ENCODE measurements at regions not wholly inside any gene's neighbourhood (a gene's known extent, or its start where the extent isn't known, plus 50 kb on each side); places are given as distances from the start of the nearest gene placed in this dataset.

DNA sequence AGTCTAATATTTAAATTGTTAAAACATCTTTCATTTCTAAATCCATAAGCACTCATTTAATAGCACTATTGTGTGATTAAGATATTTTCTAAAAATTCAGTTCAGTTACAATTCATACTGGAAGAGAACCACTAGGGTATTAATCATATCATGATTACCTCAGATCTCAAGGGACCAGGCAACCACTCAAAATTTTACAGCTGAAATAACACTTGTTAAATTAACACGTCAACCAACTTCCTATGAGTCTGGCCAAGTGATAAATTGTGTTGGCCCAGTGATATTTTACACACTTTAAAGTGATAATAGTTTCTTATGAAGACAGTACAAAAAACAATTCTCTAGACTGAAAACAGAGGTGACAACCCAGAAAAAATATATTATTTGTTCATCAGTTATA, 869.0 kb upstream of the ADGRB3 start:
- H3K27ac ChIP-seq (ENCODE audit: low read length), result no peak overlapping the region
- no peaks in the 10 kb centered on the region for H3K79me2 ChIP-seq (ENCODE audit: low read length)
- H3F3A ChIP-seq (ENCODE audit: insufficient read depth, low read length), result peaks cover 5% of the 10 kb centered on the region; the same call in 1 of the 2 replicates
- no peaks in the 10 kb centered on the region for H3K27me3 ChIP-seq (replicated peaks; ENCODE audit: insufficient read depth, low read length)
- H2AFZ ChIP-seq (ENCODE audit: low read length), result no peak overlapping the region
- H3K36me3 ChIP-seq (replicated peaks; ENCODE audit: insufficient read depth, low read length), result no peaks in the 10 kb centered on the region
- TF ChIP-seq, protein P1, sequence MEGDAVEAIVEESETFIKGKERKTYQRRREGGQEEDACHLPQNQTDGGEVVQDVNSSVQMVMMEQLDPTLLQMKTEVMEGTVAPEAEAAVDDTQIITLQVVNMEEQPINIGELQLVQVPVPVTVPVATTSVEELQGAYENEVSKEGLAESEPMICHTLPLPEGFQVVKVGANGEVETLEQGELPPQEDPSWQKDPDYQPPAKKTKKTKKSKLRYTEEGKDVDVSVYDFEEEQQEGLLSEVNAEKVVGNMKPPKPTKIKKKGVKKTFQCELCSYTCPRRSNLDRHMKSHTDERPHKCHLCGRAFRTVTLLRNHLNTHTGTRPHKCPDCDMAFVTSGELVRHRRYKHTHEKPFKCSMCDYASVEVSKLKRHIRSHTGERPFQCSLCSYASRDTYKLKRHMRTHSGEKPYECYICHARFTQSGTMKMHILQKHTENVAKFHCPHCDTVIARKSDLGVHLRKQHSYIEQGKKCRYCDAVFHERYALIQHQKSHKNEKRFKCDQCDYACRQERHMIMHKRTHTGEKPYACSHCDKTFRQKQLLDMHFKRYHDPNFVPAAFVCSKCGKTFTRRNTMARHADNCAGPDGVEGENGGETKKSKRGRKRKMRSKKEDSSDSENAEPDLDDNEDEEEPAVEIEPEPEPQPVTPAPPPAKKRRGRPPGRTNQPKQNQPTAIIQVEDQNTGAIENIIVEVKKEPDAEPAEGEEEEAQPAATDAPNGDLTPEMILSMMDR (IDR thresholded peaks at IDR 0.05; ENCODE audit: low read length), result no peak
- TF ChIP-seq EZH2phosphoT487 (IDR thresholded peaks at IDR 0.05; ENCODE audit: low read length) (no peak), EZH2 (optimal IDR thresholded peaks at IDR 0.05; ENCODE audit: low read depth, low read length) (no peak)
- H3K4me2 ChIP-seq (ENCODE audit: low read depth, low read length), result no peak overlapping the region
- no peak overlapping the region for H3K9ac ChIP-seq (ENCODE audit: low read length)
- no peak overlapping the region for H3K4me3 ChIP-seq (ENCODE audit: low read length)
- H4K20me1 ChIP-seq (ENCODE audit: insufficient read depth, low read length), result no peaks in the 10 kb centered on the region
- no peaks in the 10 kb centered on the region for H3K9me2 ChIP-seq (replicated peaks; ENCODE audit: insufficient read depth, low read length)
- no peak for DNase-seq
- no peaks in the 10 kb centered on the region for H3K9me3 ChIP-seq (replicated peaks; ENCODE audit: insufficient read depth, low read length)
- H3K4me1 ChIP-seq (ENCODE audit: low read length), result peaks cover 6% of the 10 kb centered on the region; the same call in 1 of the 2 replicates

DNA sequence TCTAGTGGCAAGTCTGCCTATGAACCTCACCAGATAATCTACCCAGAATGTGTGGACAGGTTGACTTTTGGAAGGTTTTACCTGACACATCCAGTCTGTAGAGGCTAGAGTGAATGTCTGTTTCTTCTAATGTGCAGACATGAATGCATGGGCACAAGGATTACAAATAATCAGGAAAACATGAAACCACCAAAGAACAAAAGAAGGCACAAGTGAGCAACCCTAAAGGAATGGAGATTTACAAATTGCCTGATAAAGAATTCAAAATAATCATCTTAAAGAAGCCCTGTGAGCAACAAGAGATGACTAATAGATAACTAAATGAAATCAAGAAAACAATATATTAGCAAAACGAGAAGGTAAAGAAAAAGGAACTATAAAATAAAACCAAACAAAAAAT, 876.1 kb upstream of the ADGRB3 start:
- TF ChIP-seq EZH2phosphoT487 (IDR thresholded peaks at IDR 0.05; ENCODE audit: low read length) (no peak), EZH2 (optimal IDR thresholded peaks at IDR 0.05; ENCODE audit: low read depth, low read length) (no peak)
- TF ChIP-seq, protein P1 (IDR thresholded peaks at IDR 0.05; ENCODE audit: low read length), result no peak
- Histone ChIP-seq H3K4me3 (ENCODE audit: low read length) (no peak overlapping the region), H3K9me2 (replicated peaks; ENCODE audit: insufficient read depth, low read length) (no peaks in the 10 kb centered on the region), H4K20me1 (ENCODE audit: insufficient read depth, low read length) (no peaks in the 10 kb centered on the region), H3F3A (ENCODE audit: insufficient read depth, low read length) (no peaks in the 10 kb centered on the region), H3K4me1 (ENCODE audit: low read length) (no peaks in the 10 kb centered on the region), H3K36me3 (replicated peaks; ENCODE audit: insufficient read depth, low read length) (no peaks in the 10 kb centered on the region), H3K27me3 (replicated peaks; ENCODE audit: insufficient read depth, low read length) (no peaks in the 10 kb centered on the region), H3K9ac (ENCODE audit: low read length) (no peak overlapping the region), H2AFZ (ENCODE audit: low read length) (no peak overlapping the region), H3K4me2 (ENCODE audit: low read depth, low read length) (no peak overlapping the region), H3K79me2 (ENCODE audit: low read length) (no peaks in the 10 kb centered on the region), H3K27ac (ENCODE audit: low read length) (no peak overlapping the region), H3K9me3 (replicated peaks; ENCODE audit: insufficient read depth, low read length) (no peaks in the 10 kb centered on the region)
- DNase-seq, result no peak

DNA sequence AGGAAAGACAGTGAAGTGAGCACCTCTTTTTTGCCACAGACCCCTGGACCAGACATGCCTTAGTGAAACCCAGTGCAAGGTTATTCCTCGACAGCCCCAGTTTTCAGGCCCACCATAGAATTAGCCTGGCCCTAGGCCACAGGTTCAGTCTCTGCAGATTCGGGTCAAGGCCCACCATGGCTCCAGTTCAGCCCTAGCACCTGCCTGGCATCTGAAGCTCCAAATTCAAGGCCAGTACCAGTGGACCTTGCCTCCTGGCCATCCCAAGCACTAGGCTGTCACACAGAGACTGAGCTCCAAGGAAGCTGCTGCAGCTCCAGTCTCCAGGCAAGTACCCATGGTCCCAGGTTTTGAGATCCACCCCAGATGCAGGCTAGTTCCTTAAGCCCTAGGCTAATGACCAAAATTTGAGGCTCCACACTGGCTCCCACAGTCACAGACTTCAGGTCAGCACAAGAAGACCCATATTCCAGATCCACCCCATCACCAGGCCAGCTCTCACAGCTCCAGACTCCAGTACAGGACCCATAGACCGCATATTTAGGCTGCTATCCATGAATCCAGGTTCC, 877.5 kb upstream of the ADGRB3 start:
- Histone ChIP-seq H4K20me1 (ENCODE audit: insufficient read depth, low read length) (no peaks in the 10 kb centered on the region), H3K36me3 (replicated peaks; ENCODE audit: insufficient read depth, low read length) (no peaks in the 10 kb centered on the region), H2AFZ (ENCODE audit: low read length) (no peak overlapping the region), H3K79me2 (ENCODE audit: low read length) (no peaks in the 10 kb centered on the region), H3F3A (ENCODE audit: insufficient read depth, low read length) (no peaks in the 10 kb centered on the region), H3K9me3 (replicated peaks; ENCODE audit: insufficient read depth, low read length) (no peaks in the 10 kb centered on the region), H3K27me3 (replicated peaks; ENCODE audit: insufficient read depth, low read length) (no peaks in the 10 kb centered on the region), H3K9ac (ENCODE audit: low read length) (no peak overlapping the region), H3K27ac (ENCODE audit: low read length) (no peak overlapping the region), H3K4me2 (ENCODE audit: low read depth, low read length) (no peak overlapping the region), H3K4me3 (ENCODE audit: low read length) (no peak overlapping the region), H3K9me2 (replicated peaks; ENCODE audit: insufficient read depth, low read length) (no peaks in the 10 kb centered on the region), H3K4me1 (ENCODE audit: low read length) (no peaks in the 10 kb centered on the region)
- no peak for DNase-seq
- TF ChIP-seq, protein P1 (IDR thresholded peaks at IDR 0.05; ENCODE audit: low read length), result no peak
- TF ChIP-seq EZH2phosphoT487 (IDR thresholded peaks at IDR 0.05; ENCODE audit: low read length) (no peak), EZH2 (optimal IDR thresholded peaks at IDR 0.05; ENCODE audit: low read depth, low read length) (no peak)
